ENCODE measurements at regions not wholly inside any gene's neighbourhood (a gene's known extent, or its start where the extent isn't known, plus 50 kb on each side); places are given as distances from the start of the nearest gene placed in this dataset.
"Not testable (repeated sequence)": the region's sequence is repeated elsewhere in the genome, so short reads cannot be mapped to it uniquely, and the experiment has no call there.

DNA sequence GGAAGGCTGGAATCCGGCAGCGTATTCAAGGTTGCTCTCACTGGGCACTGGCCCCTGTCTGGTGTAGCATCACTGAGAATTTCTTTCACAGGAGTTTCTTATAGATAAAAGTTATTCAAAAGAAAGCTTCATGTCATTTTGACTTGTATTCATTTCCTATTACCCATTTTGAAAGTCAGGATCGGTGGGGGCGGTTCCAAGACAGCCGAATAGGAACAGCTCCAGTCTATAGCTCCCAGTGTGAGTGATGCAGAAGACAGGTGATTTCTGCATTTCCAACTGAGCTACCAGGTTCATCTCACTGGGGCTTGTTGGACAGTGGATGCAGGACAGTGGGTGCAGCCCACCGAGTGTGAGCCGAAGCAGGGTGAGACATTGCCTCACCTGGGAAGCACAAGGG lies 51.5 kb upstream of the CDC42EP3 start:
- H3K36me3 ChIP-seq (ENCODE audit: control insufficient read depth in 1 of 2, insufficient read depth in 2 of 2, low read length in 2 of 2); H3K79me2 ChIP-seq (ENCODE audit: insufficient read depth, low read length); H3K4me2 ChIP-seq (ENCODE audit: low read length); H2AFZ ChIP-seq (ENCODE audit: low read depth, low read length, poor library complexity, severe bottlenecking); CTCF ChIA-PET; POLR2A ChIA-PET; H3K4me1 ChIP-seq (ENCODE audit: control insufficient read depth in 1 of 2, insufficient read depth in 2 of 2, low read length in 2 of 2); intact Hi-C loops (cut with micrococcal nuclease); H3K4me3 ChIP-seq (replicated peaks in 1 of 2; ENCODE audit: low read depth in 1 of 2, low read length in 2 of 2); H3K27ac ChIP-seq (ENCODE audit: low read depth, low read length); ATAC-seq; H3K9me3 ChIP-seq (ENCODE audit: control insufficient read depth in 1 of 2, insufficient read depth in 1 of 2, low read depth in 1 of 2, low read length in 2 of 2); H4K20me1 ChIP-seq (ENCODE audit: insufficient read depth); BruUV-seq (replicated peaks); DNase-seq (ENCODE audit: low read depth, low spot score); H3K9me2 ChIP-seq (ENCODE audit: insufficient read depth); H3K27me3 ChIP-seq (ENCODE audit: insufficient read depth, low read length); H3K9ac ChIP-seq (ENCODE audit: low read length): not testable (repeated sequence)
- RAD21 ChIA-PET (ENCODE audit: low non-redundant PET in 1 of 2, low total read pairs in 2 of 2, uncharacterized antibody in 2 of 2, unreplicated experiment in 2 of 2), result interaction anchor here in 1 of 2 experiments (0.6 kb wide), 1 partner anchor 309 kb away, joined by 4 read pairs; no protein-coding TSS in a partner anchor

DNA sequence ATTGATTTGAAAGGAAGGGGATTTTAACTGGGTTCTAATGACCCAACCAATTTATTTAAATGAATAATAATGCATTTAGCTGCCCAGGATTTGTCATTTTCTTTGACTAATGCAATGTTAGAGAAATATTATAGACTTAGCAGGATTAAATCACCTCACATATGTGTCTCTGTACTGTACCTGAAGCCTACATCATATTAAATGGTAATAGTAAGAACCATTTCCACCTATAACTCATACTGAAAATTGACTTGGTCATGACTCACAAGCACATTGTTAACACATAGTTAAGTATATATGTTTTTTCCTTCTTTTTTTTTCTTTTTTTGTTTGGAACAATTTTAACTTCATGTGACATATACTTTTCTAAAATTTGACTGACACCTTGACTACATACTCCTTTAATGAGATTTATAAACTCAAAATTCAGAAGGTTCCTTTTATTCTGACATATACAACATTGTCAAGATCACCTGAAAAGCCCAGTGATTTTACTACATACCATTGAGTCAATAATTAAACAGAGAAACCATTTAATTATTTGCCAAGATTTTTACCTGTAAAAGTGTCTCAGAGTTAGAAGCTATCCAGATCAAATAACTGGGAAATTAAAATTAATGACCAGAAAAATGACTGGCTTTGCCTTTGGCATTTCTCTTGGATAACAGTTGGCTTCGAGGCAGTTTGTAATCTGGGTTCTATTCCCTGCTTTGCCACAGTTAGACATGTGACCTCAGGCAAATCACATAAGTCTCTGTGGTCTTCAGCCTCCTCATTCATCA lies 58.8 kb upstream of the CDC42EP3 start:
- Histone ChIP-seq H3K27me3 (ENCODE audit: insufficient read depth, low read length) (no peaks in the 10 kb centered on the region), H4K20me1 (ENCODE audit: insufficient read depth) (no peaks in the 10 kb centered on the region), H3K36me3 (ENCODE audit: control insufficient read depth in 1 of 2, insufficient read depth in 2 of 2, low read length in 2 of 2) (no peaks in the 10 kb centered on the region), H2AFZ (ENCODE audit: low read depth, low read length, poor library complexity, severe bottlenecking) (no peak overlapping the region), H3K9ac (ENCODE audit: low read length) (no peak overlapping the region), H3K27ac (ENCODE audit: low read depth, low read length) (no peak overlapping the region), H3K9me3 (ENCODE audit: control insufficient read depth in 1 of 2, insufficient read depth in 1 of 2, low read depth in 1 of 2, low read length in 2 of 2) (no peaks in the 10 kb centered on the region), H3K9me2 (ENCODE audit: insufficient read depth) (no peaks in the 10 kb centered on the region), H3K4me3 (replicated peaks in 1 of 2; ENCODE audit: low read depth in 1 of 2, low read length in 2 of 2) (no peak overlapping the region), H3K79me2 (ENCODE audit: insufficient read depth, low read length) (no peaks in the 10 kb centered on the region), H3K4me1 (ENCODE audit: control insufficient read depth in 1 of 2, insufficient read depth in 2 of 2, low read length in 2 of 2) (no peaks in the 10 kb centered on the region), H3K4me2 (ENCODE audit: low read length) (no peak overlapping the region)
- ChIA-PET POLR2A (no interaction called here), RAD21 (ENCODE audit: low non-redundant PET in 1 of 2, low total read pairs in 2 of 2, uncharacterized antibody in 2 of 2, unreplicated experiment in 2 of 2) (no interaction called here), CTCF (no interaction called here)
- TF ChIP-seq ELF1 (IDR thresholded peaks at IDR 0.05; ENCODE audit: borderline replicate concordance, low read depth) (no peak), SIN3A (IDR thresholded peaks at IDR 0.05; ENCODE audit: low read depth) (no peak), ZFX (IDR thresholded peaks at IDR 0.05) (no peak)
- no peak for ATAC-seq
- no peak for DNase-seq (ENCODE audit: low read depth, low spot score)
- BruUV-seq (replicated peaks), result no TSS peak
- intact Hi-C loops (cut with micrococcal nuclease), result no loop called here

DNA sequence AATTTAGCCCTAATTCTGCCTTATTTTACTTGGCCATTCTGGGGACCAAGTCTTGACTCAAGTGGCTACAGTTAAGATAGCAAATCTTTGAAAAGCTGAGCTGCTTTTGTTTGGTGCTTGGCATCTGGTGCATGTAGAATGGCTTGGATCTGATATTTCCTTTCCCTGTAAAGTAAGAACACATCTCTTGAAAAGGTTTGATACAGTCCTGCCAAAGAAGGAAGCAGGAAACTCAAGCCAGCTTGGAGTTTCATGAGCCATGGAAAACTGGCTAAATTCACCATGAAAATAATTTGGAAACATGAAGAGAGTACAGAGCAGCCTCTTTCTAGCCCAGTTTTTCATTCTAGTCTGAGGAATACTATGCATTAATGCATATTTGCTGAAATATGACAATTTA lies 61.0 kb upstream of the CDC42EP3 start:
- H3K4me1 ChIP-seq (ENCODE audit: control insufficient read depth in 1 of 2, insufficient read depth in 2 of 2, low read length in 2 of 2); BruUV-seq (replicated peaks); H2AFZ ChIP-seq (ENCODE audit: low read depth, low read length, poor library complexity, severe bottlenecking); H3K9ac ChIP-seq (ENCODE audit: low read length); H3K79me2 ChIP-seq (ENCODE audit: insufficient read depth, low read length); ATAC-seq; POLR2A ChIA-PET; H4K20me1 ChIP-seq (ENCODE audit: insufficient read depth); H3K27ac ChIP-seq (ENCODE audit: low read depth, low read length); H3K9me2 ChIP-seq (ENCODE audit: insufficient read depth); H3K9me3 ChIP-seq (ENCODE audit: control insufficient read depth in 1 of 2, insufficient read depth in 1 of 2, low read depth in 1 of 2, low read length in 2 of 2); RAD21 ChIA-PET (ENCODE audit: low non-redundant PET in 1 of 2, low total read pairs in 2 of 2, uncharacterized antibody in 2 of 2, unreplicated experiment in 2 of 2); CTCF ChIA-PET; H3K4me3 ChIP-seq (replicated peaks in 1 of 2; ENCODE audit: low read depth in 1 of 2, low read length in 2 of 2); intact Hi-C loops (cut with micrococcal nuclease); H3K36me3 ChIP-seq (ENCODE audit: control insufficient read depth in 1 of 2, insufficient read depth in 2 of 2, low read length in 2 of 2); H3K27me3 ChIP-seq (ENCODE audit: insufficient read depth, low read length); DNase-seq (ENCODE audit: low read depth, low spot score); H3K4me2 ChIP-seq (ENCODE audit: low read length): not testable (repeated sequence)

Data from HCT116 (cell line).